Right lung (tissue), 2 donors: ENCODE measurements at regions not wholly inside any gene's neighbourhood (a gene's known extent, or its start where the extent isn't known, plus 50 kb on each side); places are given as distances from the start of the nearest gene placed in this dataset.

Experiments
- DNase-seq, 2 donors: peaks; one replicate each; pipeline ENCODE4 v3.0.0-alpha.2; 2013

DNA sequence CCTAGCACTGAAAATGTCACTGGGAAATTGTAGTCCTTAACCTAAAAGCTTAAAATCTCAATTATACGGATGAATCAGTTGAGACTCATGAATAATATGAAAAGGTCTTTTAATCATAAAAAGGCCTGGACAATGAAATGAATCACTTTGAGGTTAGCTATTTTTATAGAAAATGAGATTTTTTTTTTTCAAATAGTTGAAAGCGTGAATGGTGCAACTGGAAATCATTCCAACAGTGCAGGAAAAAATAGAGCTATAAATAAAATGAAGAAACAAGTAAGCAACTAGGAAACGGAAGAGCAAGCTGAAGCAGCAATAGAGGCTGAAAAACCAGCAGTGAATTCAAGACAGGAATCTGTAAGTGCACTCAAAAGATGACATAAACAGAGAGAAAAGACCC, 142.9 kb downstream of the BACH1 start:
- DNase-seq = no peak

DNA sequence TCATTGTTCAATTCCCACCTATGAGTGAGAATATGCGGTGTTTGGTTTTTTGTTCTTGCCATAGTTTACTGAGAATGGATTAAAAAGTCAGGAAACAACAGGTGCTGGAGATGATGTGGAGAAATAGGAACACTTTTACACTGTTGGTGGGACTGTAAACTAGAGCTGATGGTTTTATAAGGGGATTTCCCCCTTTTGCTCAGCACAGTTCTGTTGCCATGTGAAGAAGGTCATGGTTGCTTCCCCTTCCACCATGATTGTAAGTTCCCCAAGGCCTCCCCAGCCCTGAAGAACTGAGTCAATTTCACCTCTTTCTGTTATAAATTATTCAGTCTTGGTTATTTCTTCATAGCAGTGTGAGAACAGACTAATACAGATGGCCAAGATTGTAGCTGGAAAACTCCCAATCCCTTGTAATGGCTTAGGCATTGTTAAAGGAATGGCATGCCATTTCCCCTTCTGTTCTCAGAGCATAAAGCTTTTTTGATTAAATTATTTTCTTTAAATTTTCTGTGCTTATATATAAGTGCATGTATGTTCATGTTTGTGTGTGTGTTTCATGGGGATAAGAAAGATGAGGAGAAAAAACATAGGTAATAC, 144.8 kb downstream of the BACH1 start:
- no peak for DNase-seq

DNA sequence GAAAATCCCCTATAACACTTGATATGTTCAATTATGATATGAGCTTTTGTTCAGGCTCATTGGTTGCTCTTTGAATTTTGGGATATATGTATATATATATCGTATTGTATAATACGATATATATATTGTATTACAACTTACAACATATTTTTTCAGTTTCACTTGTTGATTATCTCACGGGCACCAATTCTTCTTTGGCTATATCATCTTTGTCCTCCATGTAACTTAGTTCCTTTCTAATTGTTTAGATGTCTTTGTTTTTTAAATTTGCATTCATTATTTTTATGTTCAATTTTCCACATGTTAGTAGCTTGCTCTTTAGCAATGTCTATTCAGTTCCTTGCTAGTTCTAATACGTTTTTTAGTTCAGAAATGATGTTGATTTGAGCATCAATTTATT, 150.0 kb downstream of the BACH1 start:
- no peak for DNase-seq

DNA sequence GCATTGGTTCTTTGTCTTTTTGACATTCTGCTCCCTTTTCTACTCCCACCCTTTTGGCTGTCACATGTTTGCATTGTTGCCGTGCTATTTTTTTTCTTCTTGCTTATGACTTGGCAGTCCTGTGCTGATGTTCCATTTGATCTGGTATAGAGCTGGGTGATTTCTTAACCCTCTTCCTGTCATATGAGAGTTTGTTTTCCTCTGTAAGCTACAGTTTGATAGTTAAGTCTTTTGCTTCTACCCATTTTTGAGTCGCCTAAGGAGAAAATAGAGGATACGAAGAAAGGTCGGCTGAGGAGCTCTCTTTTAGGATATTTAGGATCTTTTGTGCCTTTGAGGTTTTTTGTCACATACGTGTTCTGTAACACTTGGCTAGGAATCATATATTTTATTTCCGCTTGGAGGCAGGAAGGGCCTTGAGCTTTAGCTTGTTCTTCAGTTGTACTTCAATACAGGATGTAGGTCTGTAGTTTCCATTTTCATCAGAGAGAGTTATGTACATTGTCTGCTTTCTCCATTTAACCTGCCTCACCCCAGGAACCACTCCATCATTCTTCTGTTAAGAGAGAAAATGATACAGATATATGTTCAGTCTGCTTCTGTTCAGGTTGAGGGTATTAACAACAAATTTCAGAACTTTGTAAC, 150.7 kb downstream of the BACH1 start:
- no peak for DNase-seq

DNA sequence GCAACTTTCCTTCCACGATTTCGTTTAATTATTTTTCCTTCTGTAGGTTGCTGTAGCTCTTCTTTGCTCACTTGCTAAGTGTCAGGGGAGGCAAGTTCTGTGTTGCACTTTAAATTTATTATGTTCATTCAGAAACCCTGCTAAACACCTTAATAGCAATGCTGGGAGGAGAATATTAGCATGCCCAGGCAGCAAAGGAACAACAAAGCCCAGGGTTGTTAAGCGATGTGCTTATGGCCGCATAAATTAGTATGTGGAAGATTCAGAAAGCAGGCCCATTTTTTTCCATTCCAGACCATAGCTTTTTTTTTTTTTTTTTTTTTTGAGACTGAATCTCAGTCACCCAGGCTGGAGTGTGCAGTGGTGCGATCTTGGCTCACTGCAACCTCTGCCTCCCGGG, 151.3 kb downstream of the BACH1 start:
- no peak for DNase-seq

DNA sequence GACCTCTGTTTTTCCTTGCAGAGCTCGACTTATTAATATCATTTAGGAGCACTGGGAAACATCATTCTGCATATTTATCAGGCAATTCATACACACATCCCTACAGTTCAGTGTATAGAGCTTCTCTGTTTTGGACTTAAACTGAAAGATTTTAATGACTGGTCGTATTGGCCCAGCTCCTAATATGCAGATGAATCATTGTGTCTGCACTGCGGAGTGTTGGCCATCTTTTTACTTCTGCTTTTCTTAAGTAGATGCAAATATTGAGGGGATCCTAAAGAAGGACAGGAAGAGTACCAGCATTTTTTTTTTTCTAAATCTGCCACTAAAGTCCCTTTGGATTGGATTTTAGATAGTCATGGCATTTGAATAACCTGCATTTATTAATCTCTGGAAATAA, 154.8 kb downstream of the BACH1 start:
- no peak for DNase-seq

- no peak for DNase-seq
Observed at GRCh38 chr21:29454179-29454578, 155.5 kb downstream of the BACH1 start.

DNA sequence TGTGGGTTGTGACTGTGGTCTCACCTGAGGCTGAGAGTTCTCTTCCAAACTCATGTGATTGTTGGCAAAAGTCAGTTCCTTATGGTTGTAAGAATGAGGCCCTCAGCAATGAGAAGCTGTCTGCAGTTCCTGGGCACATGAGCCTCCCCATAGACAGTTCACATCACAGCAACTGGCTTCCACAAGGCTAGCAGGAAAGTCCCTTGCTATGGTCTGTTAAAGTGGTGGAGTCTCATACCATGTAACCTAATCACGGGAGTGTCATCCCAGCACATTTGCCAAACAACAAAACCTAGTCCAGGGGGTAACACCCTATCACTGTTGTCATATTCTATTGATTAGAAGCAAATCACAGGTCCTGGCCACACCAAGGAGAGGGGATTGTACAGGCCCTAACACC, 163.8 kb downstream of the BACH1 start:
- no peak for DNase-seq

DNA sequence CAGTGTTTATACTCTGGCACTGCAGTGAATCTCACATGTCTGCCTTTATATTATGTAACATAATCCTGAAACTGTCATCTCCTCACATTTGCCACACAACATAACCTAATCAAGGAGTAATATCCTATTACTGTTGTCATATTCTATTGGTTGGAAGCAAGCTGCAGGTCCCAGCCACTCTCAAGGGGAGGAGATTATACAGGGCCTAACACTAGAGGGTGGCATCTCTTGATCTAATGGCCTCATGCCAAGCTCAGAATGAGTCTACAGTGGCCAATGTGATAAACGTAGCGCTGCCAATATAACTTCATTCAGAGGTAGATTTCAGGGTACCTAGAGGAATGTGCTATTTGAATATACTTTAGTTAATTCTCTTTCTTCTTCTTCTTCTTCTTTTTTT, 166.8 kb downstream of the BACH1 start:
- DNase-seq = no peak

GRCh38 chr21:29466532-29466931, 167.8 kb downstream of the BACH1 start:
- DNase-seq = no peak

DNA sequence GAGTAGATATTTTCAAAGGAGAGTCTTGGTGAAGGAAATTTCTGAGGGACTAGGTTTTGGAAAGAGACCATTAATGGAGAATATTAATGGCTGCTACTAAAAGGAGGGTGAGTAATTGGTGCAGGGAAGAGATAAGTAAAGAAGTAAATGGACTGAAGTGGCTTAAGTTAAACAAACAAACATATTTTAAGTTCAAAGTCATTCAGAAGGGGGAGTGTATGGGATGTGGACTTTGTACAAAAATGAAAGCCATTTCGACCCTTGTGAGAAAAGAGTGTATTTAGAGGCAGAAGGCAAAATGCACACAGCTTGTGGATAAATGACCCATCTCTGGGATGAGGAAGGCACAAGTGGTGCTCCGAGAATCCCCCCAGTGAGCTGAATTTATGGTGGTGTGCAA, 171.7 kb downstream of the BACH1 start:
- DNase-seq = no peak

GRCh38 chr21:29473808-29474207, 175.1 kb downstream of the BACH1 start:
- no peak for DNase-seq

- no peak for DNase-seq
Observed at GRCh38 chr21:29475329-29475728, 176.6 kb downstream of the BACH1 start.

GRCh38 chr21:29477347-29477746, 178.6 kb downstream of the BACH1 start:
- no peak for DNase-seq

DNA sequence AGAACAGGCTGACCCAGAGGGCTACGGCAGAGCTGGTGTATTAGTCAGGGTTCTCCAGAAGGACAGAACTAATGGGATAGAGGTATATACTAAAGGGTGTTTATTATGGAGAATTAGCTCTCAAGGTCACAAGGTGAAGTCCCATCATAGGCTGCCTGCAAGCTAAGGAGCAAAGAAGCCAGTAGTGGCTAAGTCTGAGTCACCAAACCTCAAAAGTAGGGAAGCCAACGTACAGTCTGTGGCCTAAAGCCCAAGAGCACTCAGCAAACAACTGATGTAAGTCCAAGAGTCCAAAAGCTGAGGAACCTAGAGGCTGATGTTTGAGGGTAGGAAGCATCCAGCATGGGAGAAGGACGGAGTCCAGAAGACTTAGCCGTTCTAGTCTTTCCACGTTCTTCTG, 179.2 kb downstream of the BACH1 start:
- DNase-seq = no peak

DNA sequence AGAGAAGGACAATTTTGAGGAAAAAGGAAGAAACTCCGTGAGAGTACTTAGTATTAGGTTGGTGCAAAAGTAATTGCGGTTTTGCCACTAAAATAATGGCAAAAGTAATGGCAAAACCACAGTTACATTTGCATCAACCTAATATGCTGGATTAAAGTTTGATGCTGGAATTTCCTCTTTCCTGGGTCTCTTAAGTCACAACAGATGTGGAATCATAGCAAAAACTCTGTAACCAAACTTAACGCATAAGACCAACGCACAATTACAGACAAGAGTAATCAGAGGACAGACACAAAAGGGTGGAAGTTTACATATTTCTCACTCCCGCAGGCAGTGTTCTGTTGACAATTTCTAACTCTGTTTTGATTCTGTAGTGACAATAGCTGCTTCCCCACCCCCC, 182.4 kb downstream of the BACH1 start:
- no peak for DNase-seq

DNA sequence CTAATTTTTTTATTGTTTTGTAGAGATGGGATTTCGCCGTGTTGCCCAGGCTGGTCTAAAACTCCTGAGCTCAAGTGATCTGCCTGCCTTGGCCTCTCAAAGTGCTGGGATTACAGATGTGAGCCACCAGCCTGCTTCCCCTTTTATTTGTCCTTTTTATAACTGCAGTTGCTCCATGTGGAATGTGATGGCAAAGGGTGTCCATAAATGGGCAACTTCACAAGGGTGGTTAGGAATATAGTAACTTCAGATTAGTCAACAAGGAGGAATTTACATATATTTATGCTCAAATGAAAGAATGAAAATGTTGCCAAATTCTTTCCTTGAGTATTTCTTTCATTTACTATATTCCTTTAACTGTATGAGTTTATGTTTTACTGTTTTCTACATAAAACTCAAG, 182.9 kb downstream of the BACH1 start:
- DNase-seq = no peak

GRCh38 chr21:29486306-29486807, 187.6 kb downstream of the BACH1 start:
- DNase-seq = no peak
